PC-9 (cell line): ENCODE measurements at regions not wholly inside any gene's neighbourhood (a gene's known extent, or its start where the extent isn't known, plus 50 kb on each side); places are given as distances from the start of the nearest gene placed in this dataset.

Source experiments
- BruUV-seq: library from RNA; stranded (reverse); fragments of 400-500 nt; replicated peaks from 2 replicates; lab custom pipeline; 2021; lab: Mats Ljungman, UMichigan
- CTCF ChIA-PET: fragments of 300-600 bp; sonication (Branson Sonifier 250); formaldehyde crosslinking; loops from one replicate; lab custom pipeline; 2022; ENCODE audit warnings: antibody characterized with exemption; lab: Charles Lee
- POLR2A ChIA-PET: fragments of 300-600 bp; sonication (Branson Sonifier 250); formaldehyde crosslinking; loops from one replicate; lab custom pipeline; 2022; ENCODE audit warnings: antibody characterized with exemption; ENCODE audit not compliant: unreplicated experiment; lab: Charles Lee
- DNase-seq, 2 experiments: peaks; one replicate each; pipeline versions ENCODE4 v3.0.0 to v3.0.0-alpha.2; 2015 to 2022; ENCODE audit warnings: mixed read lengths in 1 of 2
- H2AFZ ChIP-seq: fragments of 200-600 bp; sonication (generic); 2 replicates; pipeline ENCODE4 v1.8.1; 2017; ENCODE audit warnings: antibody characterized with exemption
- H3F3A ChIP-seq: fragments of 200-600 bp; sonication (generic); 2 replicates; pipeline ENCODE4 v1.8.1; 2017; ENCODE audit warnings: antibody characterized with exemption, mild to moderate bottlenecking, low read depth; ENCODE audit not compliant: insufficient read depth
- H3K27ac ChIP-seq: fragments of 200-600 bp; sonication (generic); 2 replicates; pipeline ENCODE4 v1.6.1; 2016; ENCODE audit warnings: mixed run types
- H3K27me3 ChIP-seq: fragments of 200-600 bp; sonication (generic); 2 replicates; pipeline ENCODE4 v1.6.1; 2016; ENCODE audit warnings: low read depth, mixed run types; ENCODE audit not compliant: insufficient read depth
- H3K36me3 ChIP-seq: fragments of 200-600 bp; sonication (generic); 2 replicates; pipeline ENCODE4 v1.6.1; 2016; ENCODE audit warnings: low read depth, mixed run types
- H3K4me1 ChIP-seq: fragments of 200-600 bp; sonication (generic); replicated peaks from 2 replicates; pipeline ENCODE4 v1.6.1; 2016; ENCODE audit warnings: mixed run types; ENCODE audit not compliant: insufficient read depth
- H3K4me2 ChIP-seq: fragments of 200-600 bp; sonication (generic); 2 replicates; pipeline ENCODE4 v1.6.1; 2017; ENCODE audit warnings: mixed run types
- H3K4me3 ChIP-seq: fragments of 200-600 bp; sonication (generic); 2 replicates; pipeline ENCODE4 v1.6.1; 2016; ENCODE audit warnings: mixed run types
- H3K79me2 ChIP-seq: fragments of 200-600 bp; sonication (generic); 2 replicates; pipeline ENCODE4 v1.6.1; 2017; ENCODE audit warnings: low read depth, mixed run types
- H3K9me2 ChIP-seq: fragments of 200-600 bp; sonication (generic); 2 replicates; pipeline ENCODE4 v1.8.1; 2017; ENCODE audit warnings: mild to moderate bottlenecking; ENCODE audit not compliant: insufficient read depth
- H3K9me3 ChIP-seq: fragments of 200-600 bp; sonication (generic); 2 replicates; pipeline ENCODE4 v1.8.1; 2016; ENCODE audit warnings: low read depth; ENCODE audit not compliant: insufficient read depth
- H4K20me1 ChIP-seq: fragments of 200-600 bp; sonication (generic); 2 replicates; pipeline ENCODE4 v1.8.1; 2017; ENCODE audit not compliant: insufficient read depth
- EZH2 ChIP-seq: fragments of 200-600 bp; sonication (generic); IDR thresholded peaks from 2 replicates; pipeline ENCODE4 v1.8.0; 2017; ENCODE audit warnings: antibody characterized with exemption, low read depth
- intact Hi-C: fragments of 100-400 bp; cut with micrococcal nuclease; formaldehyde crosslinking; loops from one replicate; pipeline ENCODE4 v1.10.0; 2022; ENCODE audit not compliant: unreplicated experiment
- TF ChIP-seq, protein P1 (sequence below): fragments of 200-600 bp; sonication (generic); conservative IDR thresholded peaks from 2 replicates; pipeline ENCODE4 v1.6.1; 2017; ENCODE audit warnings: mixed run types, antibody characterized with exemption, mild to moderate bottlenecking, moderate library complexity

DNA sequence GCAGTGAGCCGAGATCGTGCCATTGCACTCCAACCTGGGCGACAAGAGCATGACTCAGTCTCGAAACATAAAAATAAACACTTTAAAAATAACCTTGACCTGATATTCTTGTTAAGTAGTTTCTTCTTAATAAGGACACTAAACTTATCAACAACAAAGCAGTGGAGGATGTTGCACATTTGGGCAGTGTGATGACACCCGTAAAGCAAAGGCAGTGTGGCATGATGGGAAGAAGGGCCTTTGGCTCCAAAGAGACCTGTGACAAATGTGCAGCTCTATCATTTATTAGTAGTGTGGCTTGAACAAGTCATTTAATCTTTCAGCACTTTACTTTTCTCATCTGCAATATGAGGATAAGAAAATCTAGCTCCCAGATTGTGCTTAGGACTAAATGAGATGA, 348.0 kb upstream of the PLD5 start:
- ChIA-PET CTCF (no interaction called here), POLR2A (no interaction called here)
- H3K9me2 ChIP-seq = no peaks in the 10 kb centered on the region
- TF ChIP-seq, protein P1, sequence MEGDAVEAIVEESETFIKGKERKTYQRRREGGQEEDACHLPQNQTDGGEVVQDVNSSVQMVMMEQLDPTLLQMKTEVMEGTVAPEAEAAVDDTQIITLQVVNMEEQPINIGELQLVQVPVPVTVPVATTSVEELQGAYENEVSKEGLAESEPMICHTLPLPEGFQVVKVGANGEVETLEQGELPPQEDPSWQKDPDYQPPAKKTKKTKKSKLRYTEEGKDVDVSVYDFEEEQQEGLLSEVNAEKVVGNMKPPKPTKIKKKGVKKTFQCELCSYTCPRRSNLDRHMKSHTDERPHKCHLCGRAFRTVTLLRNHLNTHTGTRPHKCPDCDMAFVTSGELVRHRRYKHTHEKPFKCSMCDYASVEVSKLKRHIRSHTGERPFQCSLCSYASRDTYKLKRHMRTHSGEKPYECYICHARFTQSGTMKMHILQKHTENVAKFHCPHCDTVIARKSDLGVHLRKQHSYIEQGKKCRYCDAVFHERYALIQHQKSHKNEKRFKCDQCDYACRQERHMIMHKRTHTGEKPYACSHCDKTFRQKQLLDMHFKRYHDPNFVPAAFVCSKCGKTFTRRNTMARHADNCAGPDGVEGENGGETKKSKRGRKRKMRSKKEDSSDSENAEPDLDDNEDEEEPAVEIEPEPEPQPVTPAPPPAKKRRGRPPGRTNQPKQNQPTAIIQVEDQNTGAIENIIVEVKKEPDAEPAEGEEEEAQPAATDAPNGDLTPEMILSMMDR = no peak
- TF ChIP-seq EZH2 = no peak
- no peak for DNase-seq
- H3K79me2 ChIP-seq = no peaks in the 10 kb centered on the region
- peaks cover 70% of the 10 kb centered on the region for H3K27me3 ChIP-seq
- no peaks in the 10 kb centered on the region for H4K20me1 ChIP-seq
- no peak overlapping the region for H3K4me3 ChIP-seq
- H3K27ac ChIP-seq = no peak overlapping the region
- intact Hi-C loops = no loop called here
- H3K4me1 ChIP-seq = no peaks in the 10 kb centered on the region
- no peak overlapping the region for H3K4me2 ChIP-seq
- H3F3A ChIP-seq = no peaks in the 10 kb centered on the region
- BruUV-seq = no TSS peak
- no peaks in the 10 kb centered on the region for H3K36me3 ChIP-seq
- H3K9me3 ChIP-seq = no peaks in the 10 kb centered on the region
- no peak overlapping the region for H2AFZ ChIP-seq

DNA sequence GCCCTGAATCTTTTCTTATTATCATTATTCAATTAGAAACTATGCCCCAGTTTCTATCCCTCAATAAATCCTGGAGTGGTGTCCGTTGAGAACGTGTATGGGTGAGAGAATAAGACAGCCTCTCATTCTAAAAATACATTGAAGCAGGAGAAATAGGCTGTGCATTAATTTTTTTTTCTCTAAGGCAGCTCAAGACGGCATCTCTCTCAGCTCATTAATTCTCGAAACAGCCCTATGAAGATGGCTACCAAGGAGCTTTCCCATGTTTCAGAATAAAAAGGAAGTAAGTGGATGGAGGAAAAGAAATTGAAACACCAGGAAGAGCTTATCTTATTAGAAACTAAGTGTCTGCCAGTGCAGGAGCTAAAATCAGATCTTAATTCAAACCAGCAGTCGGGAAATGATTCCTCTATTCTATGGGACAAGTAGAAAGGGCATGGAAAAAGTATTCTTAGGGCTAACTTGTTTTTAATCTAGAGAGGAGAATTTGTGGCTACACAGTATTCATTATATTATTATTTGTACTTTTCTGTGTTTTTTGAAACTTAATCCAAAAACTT, 347.1 kb upstream of the PLD5 start:
- Histone ChIP-seq H3K4me3 (no peak overlapping the region), H3K36me3 (no peaks in the 10 kb centered on the region), H2AFZ (no peak overlapping the region), H3F3A (no peaks in the 10 kb centered on the region), H3K79me2 (no peaks in the 10 kb centered on the region), H3K9me2 (no peaks in the 10 kb centered on the region), H3K4me2 (no peak overlapping the region), H3K27me3 (peaks cover 70% of the 10 kb centered on the region), H4K20me1 (no peaks in the 10 kb centered on the region), H3K9me3 (no peaks in the 10 kb centered on the region), H3K27ac (no peak overlapping the region), H3K4me1 (no peaks in the 10 kb centered on the region)
- no peak for DNase-seq
- ChIA-PET POLR2A (no interaction called here), CTCF (no interaction called here)
- intact Hi-C loops = no loop called here
- BruUV-seq = no TSS peak
- TF ChIP-seq, protein P1 = no peak
- no peak for TF ChIP-seq EZH2

DNA sequence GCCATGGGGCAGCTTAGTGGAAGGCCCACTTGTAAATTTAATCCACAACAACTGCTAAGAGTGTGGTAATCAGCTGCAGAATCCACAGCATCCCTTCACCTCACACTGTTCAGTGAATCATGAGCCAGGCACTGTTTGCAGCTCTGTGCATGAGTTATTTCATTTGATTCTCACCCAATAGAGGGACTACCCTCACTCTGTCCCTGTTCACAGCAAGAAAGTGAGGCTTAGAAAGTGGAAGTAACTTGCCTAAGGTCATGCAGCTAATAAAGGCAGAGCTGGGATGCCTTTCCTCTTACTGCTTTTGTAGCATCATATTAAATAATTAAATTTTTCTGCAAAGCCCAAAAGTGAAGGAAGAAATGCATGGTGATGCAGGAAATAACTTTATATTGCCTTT, 346.5 kb upstream of the PLD5 start:
- H2AFZ ChIP-seq = no peak overlapping the region
- H4K20me1 ChIP-seq = no peaks in the 10 kb centered on the region
- no peaks in the 10 kb centered on the region for H3K36me3 ChIP-seq
- H3K9me3 ChIP-seq = no peaks in the 10 kb centered on the region
- H3K27me3 ChIP-seq = peaks cover 68% of the 10 kb centered on the region
- H3K9me2 ChIP-seq = no peaks in the 10 kb centered on the region
- no peak overlapping the region for H3K27ac ChIP-seq
- TF ChIP-seq EZH2 = no peak
- TF ChIP-seq, protein P1 = no peak
- no peaks in the 10 kb centered on the region for H3K79me2 ChIP-seq
- no TSS peak for BruUV-seq
- intact Hi-C loops = no loop called here
- no peak for DNase-seq
- no peaks in the 10 kb centered on the region for H3K4me1 ChIP-seq
- H3F3A ChIP-seq = no peaks in the 10 kb centered on the region
- ChIA-PET POLR2A (no interaction called here), CTCF (no interaction called here)
- no peak overlapping the region for H3K4me2 ChIP-seq
- no peak overlapping the region for H3K4me3 ChIP-seq
